ENCODE measurements at regions not wholly inside any gene's neighbourhood (a gene's known extent, or its start where the extent isn't known, plus 50 kb on each side); places are given as distances from the start of the nearest gene placed in this dataset.

DNA sequence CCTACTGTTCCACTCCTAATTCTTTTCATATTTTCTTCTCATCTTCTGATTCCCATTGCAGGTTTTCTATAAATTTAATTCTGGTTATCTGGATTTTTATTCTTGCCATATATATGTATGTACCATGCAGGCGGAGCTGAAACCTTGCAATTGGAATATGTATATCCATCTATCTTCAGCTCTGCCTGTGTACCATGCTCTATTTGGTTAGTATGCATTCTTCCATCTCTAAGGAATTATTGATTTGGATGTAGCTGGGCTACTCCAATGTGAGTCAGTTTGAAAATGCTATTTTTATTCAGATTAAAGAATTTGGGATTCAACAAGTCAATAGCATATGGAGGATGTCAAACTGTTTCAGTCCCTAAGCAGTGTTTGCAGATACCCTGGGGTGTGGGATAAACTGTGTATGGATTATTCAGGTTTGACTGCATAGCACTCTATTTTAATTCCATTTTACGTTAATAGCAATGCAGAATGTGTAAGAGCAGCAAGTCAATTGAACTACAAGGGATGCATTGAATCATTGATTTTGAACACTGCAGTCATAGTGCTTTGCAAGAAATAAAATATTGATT, 528.1 kb upstream of the FZD8 start:
- TF ChIP-seq, protein P1, sequence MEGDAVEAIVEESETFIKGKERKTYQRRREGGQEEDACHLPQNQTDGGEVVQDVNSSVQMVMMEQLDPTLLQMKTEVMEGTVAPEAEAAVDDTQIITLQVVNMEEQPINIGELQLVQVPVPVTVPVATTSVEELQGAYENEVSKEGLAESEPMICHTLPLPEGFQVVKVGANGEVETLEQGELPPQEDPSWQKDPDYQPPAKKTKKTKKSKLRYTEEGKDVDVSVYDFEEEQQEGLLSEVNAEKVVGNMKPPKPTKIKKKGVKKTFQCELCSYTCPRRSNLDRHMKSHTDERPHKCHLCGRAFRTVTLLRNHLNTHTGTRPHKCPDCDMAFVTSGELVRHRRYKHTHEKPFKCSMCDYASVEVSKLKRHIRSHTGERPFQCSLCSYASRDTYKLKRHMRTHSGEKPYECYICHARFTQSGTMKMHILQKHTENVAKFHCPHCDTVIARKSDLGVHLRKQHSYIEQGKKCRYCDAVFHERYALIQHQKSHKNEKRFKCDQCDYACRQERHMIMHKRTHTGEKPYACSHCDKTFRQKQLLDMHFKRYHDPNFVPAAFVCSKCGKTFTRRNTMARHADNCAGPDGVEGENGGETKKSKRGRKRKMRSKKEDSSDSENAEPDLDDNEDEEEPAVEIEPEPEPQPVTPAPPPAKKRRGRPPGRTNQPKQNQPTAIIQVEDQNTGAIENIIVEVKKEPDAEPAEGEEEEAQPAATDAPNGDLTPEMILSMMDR (conservative IDR thresholded peaks at IDR 0.05; ENCODE audit: low read depth, low read length) = no peak
- Histone ChIP-seq H3K4me1 (ENCODE audit: low read depth, poor library complexity, severe bottlenecking) (no peaks in the 10 kb centered on the region), H2AFZ (ENCODE audit: low read depth) (no peak overlapping the region), H3K27me3 (ENCODE audit: insufficient read depth, low read depth) (no peaks in the 10 kb centered on the region), H3K36me3 (ENCODE audit: insufficient read depth) (no peaks in the 10 kb centered on the region; the same call in 1 of the 2 replicates), H3K4me2 (no peak overlapping the region), H3K9ac (no peak overlapping the region), H3K79me2 (ENCODE audit: insufficient read depth, low read depth) (no peaks in the 10 kb centered on the region), H4K20me1 (ENCODE audit: insufficient read depth) (no peaks in the 10 kb centered on the region), H3K27ac (no peak overlapping the region), H3K4me3 (IDR thresholded peaks at IDR 0.05; ENCODE audit: insufficient read depth, low read depth, low read length) (no peak overlapping the region)

DNA sequence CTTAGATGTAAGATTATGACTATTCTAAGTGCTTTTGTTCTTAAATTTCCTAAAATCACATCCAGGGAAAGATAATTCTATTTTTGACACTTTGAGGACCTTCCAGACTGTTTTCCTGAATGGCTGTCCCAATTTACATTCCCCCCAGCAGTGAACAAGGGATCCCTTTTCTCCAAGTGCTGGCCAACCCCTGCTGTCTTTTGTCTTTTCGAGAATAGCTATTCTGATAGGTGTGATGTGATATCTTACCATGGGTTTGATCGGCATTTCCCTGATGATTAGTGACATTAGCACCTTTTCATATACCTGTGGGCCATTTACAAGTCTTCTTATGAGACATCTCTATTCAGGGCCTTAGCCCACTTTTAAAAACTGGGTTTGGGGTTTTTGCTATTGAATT, 526.7 kb upstream of the FZD8 start:
- Histone ChIP-seq H4K20me1 (ENCODE audit: insufficient read depth) (no peaks in the 10 kb centered on the region), H3K4me2 (no peak overlapping the region), H3K4me1 (ENCODE audit: low read depth, poor library complexity, severe bottlenecking) (no peaks in the 10 kb centered on the region), H3K79me2 (ENCODE audit: insufficient read depth, low read depth) (no peaks in the 10 kb centered on the region), H3K4me3 (IDR thresholded peaks at IDR 0.05; ENCODE audit: insufficient read depth, low read depth, low read length) (no peak overlapping the region), H3K9ac (no peak overlapping the region), H2AFZ (ENCODE audit: low read depth) (no peak overlapping the region), H3K36me3 (ENCODE audit: insufficient read depth) (no peaks in the 10 kb centered on the region; the same call in 1 of the 2 replicates), H3K27ac (no peak overlapping the region), H3K27me3 (ENCODE audit: insufficient read depth, low read depth) (no peaks in the 10 kb centered on the region)
- TF ChIP-seq, protein P1 (conservative IDR thresholded peaks at IDR 0.05; ENCODE audit: low read depth, low read length) = no peak

DNA sequence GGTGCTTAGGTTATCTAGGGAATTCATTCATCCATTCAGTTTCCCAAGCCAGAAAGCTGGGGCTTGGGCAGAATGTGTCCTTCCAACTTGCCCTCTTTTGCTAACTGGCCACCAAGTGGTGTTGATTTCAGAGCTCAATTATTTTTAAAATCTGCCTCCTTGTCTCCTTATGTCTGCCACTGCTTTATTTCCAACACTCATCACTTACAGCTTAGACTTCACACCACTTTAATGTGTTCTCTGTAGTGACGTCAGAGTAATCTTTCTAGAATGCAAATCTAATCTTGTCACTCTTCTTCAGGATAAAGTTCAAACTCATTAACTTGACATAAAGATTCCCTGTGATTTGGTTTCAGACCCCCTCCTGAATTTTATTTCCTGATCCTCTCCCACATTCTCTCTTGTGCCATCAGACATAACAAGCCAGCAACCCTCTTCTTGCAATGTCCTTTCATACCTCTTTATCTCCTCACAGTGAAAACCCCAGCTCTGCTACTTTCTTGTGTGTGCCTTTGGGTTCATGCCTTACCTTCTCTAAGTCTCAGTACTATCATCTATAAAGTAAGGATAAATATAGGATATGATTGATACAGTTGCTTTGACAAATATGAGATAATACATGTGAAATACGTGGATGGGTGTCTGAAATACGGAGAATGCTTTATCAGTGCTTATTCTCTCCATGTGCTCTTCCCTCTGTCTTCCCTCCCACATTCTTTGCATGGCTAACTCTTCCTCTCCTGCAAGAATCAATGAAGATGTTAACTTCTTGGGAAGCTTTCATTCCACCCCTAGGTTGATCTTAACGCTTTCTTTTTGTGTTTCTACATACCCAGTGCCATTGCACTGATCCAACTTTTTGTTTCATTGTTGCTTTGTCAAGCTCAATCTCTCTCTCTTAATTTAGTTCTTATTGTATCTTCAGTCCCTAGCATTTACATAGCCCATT, 522.7 kb upstream of the FZD8 start:
- Histone ChIP-seq H3K4me2 (no peak overlapping the region), H3K79me2 (ENCODE audit: insufficient read depth, low read depth) (no peaks in the 10 kb centered on the region), H3K27me3 (ENCODE audit: insufficient read depth, low read depth) (no peaks in the 10 kb centered on the region), H3K4me1 (ENCODE audit: low read depth, poor library complexity, severe bottlenecking) (no peaks in the 10 kb centered on the region), H3K9ac (no peak overlapping the region), H4K20me1 (ENCODE audit: insufficient read depth) (no peaks in the 10 kb centered on the region), H3K27ac (no peak overlapping the region), H3K36me3 (ENCODE audit: insufficient read depth) (no peaks in the 10 kb centered on the region; the same call in 1 of the 2 replicates), H2AFZ (ENCODE audit: low read depth) (no peak overlapping the region), H3K4me3 (IDR thresholded peaks at IDR 0.05; ENCODE audit: insufficient read depth, low read depth, low read length) (no peak overlapping the region)
- TF ChIP-seq, protein P1 (conservative IDR thresholded peaks at IDR 0.05; ENCODE audit: low read depth, low read length) = no peak

DNA sequence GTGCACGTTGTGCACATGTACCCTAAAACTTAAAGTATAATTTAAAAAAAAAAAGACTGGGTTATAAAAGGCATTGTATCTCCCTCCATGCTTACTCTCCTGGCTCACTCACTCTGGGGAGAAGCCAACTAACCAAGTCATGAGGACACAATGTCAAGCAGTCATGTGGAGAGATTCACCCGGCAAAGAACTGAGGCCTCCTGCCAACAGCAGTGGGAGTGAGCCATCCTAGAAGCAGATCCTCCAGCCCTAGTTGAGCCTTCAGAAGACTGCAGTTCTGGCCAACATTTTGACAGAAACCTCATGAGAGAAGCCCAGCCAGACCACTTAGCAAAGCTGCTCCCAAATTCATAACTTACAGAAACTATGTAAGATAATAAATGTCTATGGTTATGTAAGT, 521.7 kb upstream of the FZD8 start:
- Histone ChIP-seq H3K79me2 (ENCODE audit: insufficient read depth, low read depth) (no peaks in the 10 kb centered on the region), H2AFZ (ENCODE audit: low read depth) (no peak overlapping the region), H3K4me1 (ENCODE audit: low read depth, poor library complexity, severe bottlenecking) (peaks cover under 1% of the 10 kb centered on the region), H3K27ac (no peak overlapping the region), H3K9ac (no peak overlapping the region), H3K4me2 (no peak overlapping the region), H3K27me3 (ENCODE audit: insufficient read depth, low read depth) (no peaks in the 10 kb centered on the region), H4K20me1 (ENCODE audit: insufficient read depth) (no peaks in the 10 kb centered on the region), H3K4me3 (IDR thresholded peaks at IDR 0.05; ENCODE audit: insufficient read depth, low read depth, low read length) (no peak overlapping the region), H3K36me3 (ENCODE audit: insufficient read depth) (no peaks in the 10 kb centered on the region; the same call in 1 of the 2 replicates)
- TF ChIP-seq, protein P1 (conservative IDR thresholded peaks at IDR 0.05; ENCODE audit: low read depth, low read length) = no peak

Measured in KMS-11 (cell line).